NCI-H1105 (cell line): ENCODE measurements at regions not wholly inside any gene's neighbourhood (a gene's known extent, or its start where the extent isn't known, plus 50 kb on each side); places are given as distances from the start of the nearest gene placed in this dataset.
A peak's percentile ranks its signal among the peaks of the same experiment; 100 is the strongest.

ENCODE experiments used
- DNase-seq: peaks from one replicate; lab custom pipeline; 2025; lab: John Stamatoyannopoulos, UW

GRCh38 chr1:182293119-182293589, 98.4 kb downstream of the GLUL start:
- DNase-seq: no peak

GRCh38 chr1:182292193-182292741, 99.3 kb downstream of the GLUL start:
- no peak for DNase-seq

- no peak for DNase-seq
Observed at GRCh38 chr1:182291584-182292192, 99.9 kb downstream of the GLUL start.

GRCh38 chr1:182288749-182289604, 102.6 kb downstream of the GLUL start:
- no peak for DNase-seq

DNA sequence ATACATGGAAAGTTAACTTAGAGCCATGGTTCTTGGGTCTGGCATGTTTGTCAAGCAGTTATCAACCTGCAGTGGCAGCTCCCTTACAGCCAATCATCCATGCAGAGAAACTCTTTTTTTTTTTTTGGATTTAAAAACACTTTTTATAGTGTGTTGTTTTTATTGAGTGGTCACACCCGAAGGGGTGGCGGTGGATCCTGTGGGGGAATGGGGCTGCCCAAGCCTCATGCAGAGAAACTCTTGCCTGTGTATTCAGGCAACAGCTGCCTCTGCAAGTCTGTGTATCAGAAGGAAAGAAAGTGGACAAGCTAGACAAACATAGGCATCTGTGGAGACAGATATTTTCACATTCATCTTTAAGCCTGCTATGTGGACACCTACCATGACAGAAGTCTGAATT, 104.8 kb downstream of the GLUL start:
- DNase-seq: no peak

GRCh38 chr1:182283746-182284544, 107.6 kb downstream of the GLUL start:
- DNase-seq: no peak

DNA sequence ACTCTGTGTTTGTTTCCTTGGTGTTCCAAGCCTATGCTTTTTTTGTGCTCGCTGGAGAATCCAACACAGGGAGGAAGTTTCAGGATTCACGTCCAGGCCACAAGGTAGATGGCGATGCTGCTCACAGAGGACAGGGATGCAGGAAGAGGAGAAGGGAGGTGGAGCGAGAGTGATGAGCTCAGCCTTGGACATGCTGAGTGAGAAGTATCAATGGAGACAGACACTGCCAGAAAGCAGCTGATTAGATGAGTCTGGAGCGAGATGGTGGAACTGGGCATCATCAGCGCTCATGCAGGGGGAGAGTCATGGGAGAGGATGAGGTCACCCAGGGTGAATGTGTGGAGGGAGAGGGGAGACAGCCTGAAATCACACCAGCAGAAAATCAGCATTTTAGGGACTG, 110.0 kb downstream of the GLUL start:
- no peak for DNase-seq

DNA sequence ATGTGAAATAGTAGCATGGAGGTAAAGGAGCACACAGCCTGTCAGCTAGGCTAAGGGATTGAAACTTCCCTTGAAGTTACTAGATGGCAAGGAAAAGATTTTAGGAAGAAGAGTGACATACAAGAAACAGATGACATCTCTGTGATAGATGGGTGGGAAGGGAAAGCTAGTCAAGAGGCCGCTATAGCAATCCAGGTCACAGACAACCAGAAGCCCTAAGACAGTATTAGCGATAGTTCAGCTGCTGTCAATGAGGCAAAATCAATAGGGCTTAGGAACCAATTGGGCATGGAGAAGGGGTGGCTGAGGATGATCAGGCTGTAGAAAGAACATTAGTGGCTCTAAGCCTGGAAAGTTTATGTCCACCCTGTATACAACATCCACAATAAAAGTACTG, 111.1 kb downstream of the GLUL start:
- no peak for DNase-seq

GRCh38 chr1:182279724-182280503, 111.7 kb downstream of the GLUL start:
- DNase-seq: peak; percentile 83

GRCh38 chr1:182279302-182279701, 112.3 kb downstream of the GLUL start:
- DNase-seq: no peak

DNA sequence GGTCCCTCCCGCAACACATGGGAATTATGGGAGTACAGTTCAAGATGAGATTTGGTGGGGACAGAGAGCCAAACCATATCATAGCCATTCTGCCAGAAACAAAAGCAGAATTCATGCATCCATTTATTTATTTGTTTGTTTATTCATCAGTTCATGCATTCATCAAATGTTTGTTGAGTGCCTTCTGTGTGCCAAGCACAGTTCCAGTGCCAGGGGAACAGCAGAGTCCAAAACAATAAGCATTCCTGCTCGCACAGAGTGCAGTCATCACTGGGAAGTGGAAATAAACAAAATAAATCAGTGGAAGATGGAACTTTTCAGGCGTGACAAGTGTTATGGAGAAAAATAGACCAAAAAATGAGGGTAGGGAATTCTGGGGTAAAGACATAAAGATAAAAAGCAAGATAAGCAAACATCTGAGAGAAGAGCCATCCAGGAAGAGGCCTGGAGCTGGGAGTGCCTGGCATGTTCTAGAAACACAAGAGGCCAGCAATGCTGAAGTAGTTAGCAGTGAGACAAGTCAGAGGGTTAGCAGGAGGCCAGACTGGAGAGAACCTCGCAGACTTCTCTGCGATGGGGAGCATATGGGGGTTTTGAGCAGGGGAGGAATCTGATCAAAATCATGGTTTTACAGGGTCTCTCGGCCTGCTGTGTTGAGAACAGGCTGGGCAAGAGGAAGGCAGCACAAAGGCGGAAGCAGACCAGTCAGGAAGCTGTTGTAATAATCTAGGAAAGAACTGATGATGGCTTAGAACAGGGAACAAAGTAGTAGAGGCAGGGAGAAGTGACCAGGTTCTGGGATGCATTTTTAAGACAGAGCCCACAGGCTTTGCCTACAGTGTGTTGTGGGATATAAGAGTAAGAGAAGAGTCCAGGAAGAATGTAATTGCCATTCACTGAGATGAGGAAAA, 113.2 kb downstream of the GLUL start:
- DNase-seq: no peak

DNA sequence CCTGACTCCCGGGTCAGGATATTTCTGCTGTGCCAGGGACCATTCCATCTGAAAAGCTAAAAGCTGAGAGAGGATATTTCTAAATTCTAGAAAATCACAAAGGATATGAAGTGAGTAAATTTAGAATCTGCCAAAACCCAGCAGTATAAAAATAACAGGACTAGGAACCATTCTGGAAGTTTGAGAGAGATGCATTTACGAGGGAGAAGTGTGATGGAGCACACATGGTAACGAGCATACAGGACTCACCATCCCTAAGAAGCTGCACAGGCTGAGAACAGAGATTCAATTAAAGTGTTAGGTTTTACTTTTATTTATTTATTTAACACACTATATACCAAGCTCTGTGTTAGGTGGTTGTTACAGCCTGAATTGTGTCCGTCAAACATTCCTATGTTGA, 116.3 kb downstream of the GLUL start:
- DNase-seq: no peak

DNA sequence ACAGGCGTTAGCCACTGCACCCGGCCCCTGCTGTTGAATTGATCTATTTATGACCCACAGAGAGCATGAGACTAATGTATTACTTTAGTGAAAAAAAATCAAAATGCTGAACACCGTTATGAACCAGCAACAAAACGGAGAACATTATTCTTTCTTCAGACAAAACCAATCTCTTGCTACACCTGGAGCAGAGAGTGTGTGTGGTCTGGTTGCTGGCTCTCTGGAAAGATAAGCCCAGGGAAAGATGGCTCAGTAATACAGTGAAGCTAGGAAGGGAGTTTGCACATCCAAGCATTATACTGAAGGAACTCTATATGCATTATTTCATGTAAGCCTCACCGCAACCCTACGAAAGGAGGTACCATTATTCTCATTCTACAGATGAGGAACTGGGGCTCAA, 117.0 kb downstream of the GLUL start:
- DNase-seq: no peak

- DNase-seq: no peak
Observed at GRCh38 chr1:182270731-182271130, 120.9 kb downstream of the GLUL start.

GRCh38 chr1:182269097-182269496, 122.5 kb downstream of the GLUL start:
- no peak for DNase-seq

GRCh38 chr1:182268669-182269068, 122.9 kb downstream of the GLUL start:
- no peak for DNase-seq

DNA sequence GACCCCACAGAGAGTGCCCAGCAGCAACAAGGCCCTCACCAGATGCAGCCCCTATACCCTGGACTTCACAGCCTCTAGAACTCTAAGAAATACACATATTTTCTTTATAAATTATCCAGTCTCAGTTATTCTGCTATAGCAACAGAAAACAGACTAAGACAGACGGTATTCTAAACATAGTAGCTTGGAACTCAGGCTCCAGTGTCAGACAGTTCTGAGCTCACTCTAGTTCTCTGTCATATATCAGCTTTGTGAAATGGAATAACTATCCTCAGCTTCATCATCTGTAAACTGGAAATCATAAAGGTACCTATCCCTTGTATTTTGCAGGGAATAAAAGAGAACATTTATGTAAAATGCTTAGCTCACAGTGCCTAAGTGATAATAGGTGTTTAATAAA, 127.4 kb downstream of the GLUL start:
- no peak for DNase-seq

- DNase-seq: no peak
Observed at GRCh38 chr1:182263706-182264105, 127.9 kb downstream of the GLUL start.

DNA sequence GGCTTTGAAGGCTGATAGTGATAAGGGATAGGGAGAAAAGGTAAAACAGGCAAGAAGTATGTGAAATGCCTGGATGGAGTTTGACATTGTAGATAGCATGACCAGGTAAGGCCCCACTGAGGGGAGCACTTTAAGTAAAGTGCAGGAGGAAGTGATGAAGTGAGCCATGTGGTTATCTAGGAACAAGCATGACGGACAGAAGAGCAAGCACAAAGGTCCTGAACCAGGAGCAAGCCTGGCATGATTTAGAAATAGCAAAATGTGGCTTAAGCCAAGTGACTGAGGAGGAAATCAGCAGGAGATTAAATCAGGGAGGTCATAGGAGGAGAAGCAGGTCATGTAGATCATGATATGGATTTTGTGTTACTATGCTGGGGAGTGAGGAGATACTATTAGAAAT, 129.2 kb downstream of the GLUL start:
- no peak for DNase-seq

DNA sequence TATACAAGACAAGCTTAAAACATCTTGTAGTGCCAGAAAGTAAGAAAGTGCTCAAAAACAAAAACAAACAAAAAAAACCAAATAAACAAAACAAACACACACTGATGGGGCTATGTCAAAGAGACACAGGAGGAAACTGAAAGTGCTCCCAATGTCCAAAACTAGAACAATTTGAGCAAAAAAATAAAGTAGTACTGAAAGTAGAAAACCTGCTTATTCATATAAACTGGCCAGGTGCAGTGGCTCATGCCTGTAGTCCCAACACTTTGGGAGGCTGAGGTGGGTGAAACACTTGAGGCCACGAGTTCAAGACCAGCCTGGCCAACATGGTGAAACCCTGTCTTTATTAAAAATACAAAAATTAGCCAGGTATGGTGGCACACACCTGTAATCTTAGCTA, 129.9 kb downstream of the GLUL start:
- no peak for DNase-seq

DNA sequence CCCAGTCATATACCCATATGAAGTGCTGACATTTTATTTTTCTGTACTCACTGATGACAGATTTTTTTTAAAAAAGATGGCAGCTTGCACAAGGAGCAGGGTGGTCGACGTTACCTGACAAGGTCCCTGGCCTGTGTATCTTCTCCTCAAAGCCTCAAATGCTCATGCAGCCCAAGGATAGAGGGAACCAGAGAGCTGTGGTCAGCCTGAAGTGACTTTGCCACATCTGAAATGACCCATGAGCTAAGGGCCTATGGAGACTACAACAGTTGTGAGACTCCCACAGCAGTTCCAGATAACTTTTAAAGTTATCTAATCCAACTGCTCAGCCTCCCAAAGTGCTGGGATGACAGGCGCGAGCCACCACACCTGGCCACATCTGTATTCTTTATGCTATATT, 131.1 kb downstream of the GLUL start:
- DNase-seq: no peak
